Gastroesophageal sphincter (tissue), 3 donors: ENCODE measurements at regions not wholly inside any gene's neighbourhood (a gene's known extent, or its start where the extent isn't known, plus 50 kb on each side); places are given as distances from the start of the nearest gene placed in this dataset.

Source experiments
- POLR2AphosphoS5 ChIP-seq: sonication (generic); formaldehyde crosslinking; IDR thresholded peaks from one replicate; pipeline ENCODE4 v1.6.1; 2017; ENCODE audit warnings: antibody characterized with exemption
- TF ChIP-seq, protein P1 (sequence below), 4 experiments: fragments of 200-600 bp in 2 of 4; fragments of 450-650 bp in 2 of 4; sonication (generic) in 1 of 4; IDR thresholded peaks; one replicate each; pipeline ENCODE4 v1.5.1; 2017 to 2019; ENCODE audit warnings: antibody characterized with exemption in 4 of 4, mild to moderate bottlenecking in 2 of 4, moderate library complexity in 2 of 4

DNA sequence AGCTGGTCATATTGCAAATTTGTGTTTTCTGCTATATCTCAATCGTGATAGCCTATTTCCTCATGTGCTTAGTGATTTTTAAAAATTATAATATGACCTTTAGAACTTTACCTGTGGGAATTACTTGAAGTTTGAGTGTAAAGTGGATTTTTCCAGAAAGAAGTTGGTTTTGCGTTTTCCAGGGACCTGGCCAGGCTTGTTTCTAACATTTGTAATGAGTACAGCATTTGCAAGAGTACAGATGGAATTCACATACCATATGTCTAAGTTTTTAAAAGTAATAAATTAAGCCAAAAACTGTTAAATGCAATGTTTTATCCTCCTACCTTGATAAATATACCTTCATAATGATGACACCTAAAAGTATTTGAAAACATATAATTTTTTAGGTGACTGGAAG is 443.2 kb downstream of the REEP3 start:
- TF ChIP-seq, protein P1, sequence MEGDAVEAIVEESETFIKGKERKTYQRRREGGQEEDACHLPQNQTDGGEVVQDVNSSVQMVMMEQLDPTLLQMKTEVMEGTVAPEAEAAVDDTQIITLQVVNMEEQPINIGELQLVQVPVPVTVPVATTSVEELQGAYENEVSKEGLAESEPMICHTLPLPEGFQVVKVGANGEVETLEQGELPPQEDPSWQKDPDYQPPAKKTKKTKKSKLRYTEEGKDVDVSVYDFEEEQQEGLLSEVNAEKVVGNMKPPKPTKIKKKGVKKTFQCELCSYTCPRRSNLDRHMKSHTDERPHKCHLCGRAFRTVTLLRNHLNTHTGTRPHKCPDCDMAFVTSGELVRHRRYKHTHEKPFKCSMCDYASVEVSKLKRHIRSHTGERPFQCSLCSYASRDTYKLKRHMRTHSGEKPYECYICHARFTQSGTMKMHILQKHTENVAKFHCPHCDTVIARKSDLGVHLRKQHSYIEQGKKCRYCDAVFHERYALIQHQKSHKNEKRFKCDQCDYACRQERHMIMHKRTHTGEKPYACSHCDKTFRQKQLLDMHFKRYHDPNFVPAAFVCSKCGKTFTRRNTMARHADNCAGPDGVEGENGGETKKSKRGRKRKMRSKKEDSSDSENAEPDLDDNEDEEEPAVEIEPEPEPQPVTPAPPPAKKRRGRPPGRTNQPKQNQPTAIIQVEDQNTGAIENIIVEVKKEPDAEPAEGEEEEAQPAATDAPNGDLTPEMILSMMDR (IDR thresholded peaks at IDR 0.05): no peak
- no peak for TF ChIP-seq POLR2AphosphoS5
